Hepatocyte (in vitro differentiated cells): ENCODE measurements at regions not wholly inside any gene's neighbourhood (a gene's known extent, or its start where the extent isn't known, plus 50 kb on each side); places are given as distances from the start of the nearest gene placed in this dataset.

Experiments used
- DNase-seq: peaks from one replicate; pipeline ENCODE4 v3.0.0-alpha.2; 2016; ENCODE audit warnings: low spot score
- H2AFZ ChIP-seq: fragments of 200-600 bp; sonication (generic); 2 replicates; pipeline ENCODE4 v1.6.0; 2016; ENCODE audit warnings: antibody characterized with exemption, mild to moderate bottlenecking
- H3K27ac ChIP-seq: fragments of 200-600 bp; sonication (generic); 2 replicates; pipeline ENCODE4 v1.5.1; 2016; ENCODE audit warnings: mild to moderate bottlenecking
- H3K27me3 ChIP-seq: fragments of 200-600 bp; sonication (generic); 2 replicates; pipeline ENCODE4 v1.6.1; 2016
- H3K36me3 ChIP-seq: fragments of 200-600 bp; sonication (generic); replicated peaks from 2 replicates; pipeline ENCODE4 v1.5.1; 2016; ENCODE audit warnings: low read depth; ENCODE audit not compliant: insufficient read depth
- H3K4me1 ChIP-seq: fragments of 200-600 bp; sonication (generic); 2 replicates; pipeline ENCODE4 v1.5.1; 2016; ENCODE audit warnings: mild to moderate bottlenecking, moderate library complexity; ENCODE audit not compliant: insufficient read depth
- H3K4me2 ChIP-seq: fragments of 200-600 bp; sonication (generic); 2 replicates; pipeline ENCODE4 v1.6.0; 2016
- H3K4me3 ChIP-seq: fragments of 200-600 bp; sonication (generic); 2 replicates; pipeline ENCODE4 v1.5.1; 2016; ENCODE audit warnings: mild to moderate bottlenecking
- H3K79me2 ChIP-seq: fragments of 200-600 bp; sonication (generic); 2 replicates; pipeline ENCODE4 v1.6.0; 2017; ENCODE audit warnings: mild to moderate bottlenecking
- H3K9me2 ChIP-seq: fragments of 200-600 bp; sonication (generic); replicated peaks from 2 replicates; pipeline ENCODE4 v1.6.0; 2017; ENCODE audit warnings: mild to moderate bottlenecking; ENCODE audit not compliant: insufficient read depth
- H3K9me3 ChIP-seq: fragments of 200-600 bp; sonication (generic); 2 replicates; pipeline ENCODE4 v1.5.1; 2016; ENCODE audit warnings: low read depth, mild to moderate bottlenecking
- H4K20me1 ChIP-seq: fragments of 200-600 bp; sonication (generic); 2 replicates; pipeline ENCODE4 v1.6.0; 2016; ENCODE audit warnings: mild to moderate bottlenecking; ENCODE audit not compliant: insufficient read depth, poor library complexity, severe bottlenecking
- EZH2 ChIP-seq: fragments of 200-600 bp; sonication (generic); IDR thresholded peaks from 2 replicates; pipeline ENCODE4 v1.6.1; 2016; ENCODE audit warnings: antibody characterized with exemption, mild to moderate bottlenecking, borderline replicate concordance
- EZH2phosphoT487 ChIP-seq: fragments of 200-600 bp; sonication (generic); IDR thresholded peaks from one replicate; pipeline ENCODE4 v1.6.1; 2018; ENCODE audit warnings: antibody characterized with exemption, mild to moderate bottlenecking, low read depth, moderate library complexity; ENCODE audit not compliant: unreplicated experiment, severe bottlenecking
- WGBS: methylation state at CpG from one replicate; pipeline ENCODE4 v1.1.6; 2016; ENCODE audit warnings: low lambda C conversion rate; ENCODE audit errors: missing lambda C conversion rate; 5-methylcytosine and 5-hydroxymethylcytosine counted together
- TF ChIP-seq, protein P1 (sequence below): fragments of 200-600 bp; sonication (generic); IDR thresholded peaks from 2 replicates; pipeline ENCODE4 v1.5.1; 2016; ENCODE audit warnings: antibody characterized with exemption, mild to moderate bottlenecking; ENCODE audit not compliant: poor library complexity

DNA sequence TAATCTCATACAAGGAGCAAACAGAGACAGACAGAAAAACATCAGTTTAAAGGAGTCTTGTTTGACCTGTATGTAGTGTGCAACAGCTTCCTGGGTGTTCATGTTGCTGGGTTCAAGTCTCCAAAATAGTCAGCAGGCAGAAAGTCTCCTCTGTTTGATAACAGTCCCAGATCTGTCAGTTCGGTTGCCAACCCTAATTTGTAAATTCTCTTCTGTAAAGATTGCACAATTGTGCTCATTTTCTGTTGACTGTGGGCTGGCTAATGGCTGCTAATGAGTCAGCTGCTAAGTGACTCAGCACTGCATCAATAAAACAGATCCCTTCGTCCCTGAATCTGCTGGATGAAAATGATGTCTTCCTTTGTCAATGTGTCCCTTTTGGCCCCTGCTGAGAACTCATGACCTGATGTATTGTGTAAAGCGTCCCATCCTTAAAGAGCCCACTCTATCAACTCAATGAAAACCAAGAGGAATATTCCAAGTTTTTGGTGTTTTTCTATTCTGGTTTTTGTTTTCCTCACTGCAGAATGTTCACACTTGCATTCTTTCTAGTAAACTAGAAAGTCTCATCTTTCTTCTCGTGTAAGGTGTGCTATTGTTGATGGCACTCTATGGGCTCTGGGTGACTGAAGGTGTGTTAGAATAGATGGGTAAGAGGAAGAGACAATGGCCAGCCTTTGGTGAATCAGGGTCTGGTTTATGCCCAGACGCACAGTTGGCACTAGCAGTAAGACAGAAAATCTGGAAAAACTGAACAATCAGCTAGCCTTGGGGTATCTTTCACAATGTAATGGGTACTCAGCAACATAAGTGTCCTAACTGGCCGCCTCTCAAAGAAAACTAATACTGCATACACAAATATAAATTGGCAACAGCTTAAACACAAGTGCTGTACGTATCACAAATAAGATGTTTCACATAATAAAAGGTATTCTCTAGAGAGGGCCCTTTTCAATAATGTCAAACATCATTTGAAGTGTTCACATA is 75.1 kb upstream of the SIPA1L2 start:
- no peaks in the 10 kb centered on the region for H3K36me3 ChIP-seq
- no peaks in the 10 kb centered on the region for H4K20me1 ChIP-seq
- TF ChIP-seq EZH2 (no peak), EZH2phosphoT487 (no peak)
- TF ChIP-seq, protein P1, sequence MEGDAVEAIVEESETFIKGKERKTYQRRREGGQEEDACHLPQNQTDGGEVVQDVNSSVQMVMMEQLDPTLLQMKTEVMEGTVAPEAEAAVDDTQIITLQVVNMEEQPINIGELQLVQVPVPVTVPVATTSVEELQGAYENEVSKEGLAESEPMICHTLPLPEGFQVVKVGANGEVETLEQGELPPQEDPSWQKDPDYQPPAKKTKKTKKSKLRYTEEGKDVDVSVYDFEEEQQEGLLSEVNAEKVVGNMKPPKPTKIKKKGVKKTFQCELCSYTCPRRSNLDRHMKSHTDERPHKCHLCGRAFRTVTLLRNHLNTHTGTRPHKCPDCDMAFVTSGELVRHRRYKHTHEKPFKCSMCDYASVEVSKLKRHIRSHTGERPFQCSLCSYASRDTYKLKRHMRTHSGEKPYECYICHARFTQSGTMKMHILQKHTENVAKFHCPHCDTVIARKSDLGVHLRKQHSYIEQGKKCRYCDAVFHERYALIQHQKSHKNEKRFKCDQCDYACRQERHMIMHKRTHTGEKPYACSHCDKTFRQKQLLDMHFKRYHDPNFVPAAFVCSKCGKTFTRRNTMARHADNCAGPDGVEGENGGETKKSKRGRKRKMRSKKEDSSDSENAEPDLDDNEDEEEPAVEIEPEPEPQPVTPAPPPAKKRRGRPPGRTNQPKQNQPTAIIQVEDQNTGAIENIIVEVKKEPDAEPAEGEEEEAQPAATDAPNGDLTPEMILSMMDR = no peak
- peak; percentile 76 for DNase-seq
- WGBS = 58% methylated on average over 7 of the region's 7 CpGs
- H3K4me3 ChIP-seq = no peak overlapping the region
- no peaks in the 10 kb centered on the region for H3K79me2 ChIP-seq
- no peaks in the 10 kb centered on the region for H3K9me2 ChIP-seq
- H3K4me1 ChIP-seq = peaks cover 21% of the 10 kb centered on the region
- peak overlapping the region; percentile 92 for H3K27ac ChIP-seq
- peak overlapping the region; percentile 1 for H2AFZ ChIP-seq
- no peaks in the 10 kb centered on the region for H3K27me3 ChIP-seq
- H3K4me2 ChIP-seq = peak overlapping the region; percentile 7
- H3K9me3 ChIP-seq = no peaks in the 10 kb centered on the region

DNA sequence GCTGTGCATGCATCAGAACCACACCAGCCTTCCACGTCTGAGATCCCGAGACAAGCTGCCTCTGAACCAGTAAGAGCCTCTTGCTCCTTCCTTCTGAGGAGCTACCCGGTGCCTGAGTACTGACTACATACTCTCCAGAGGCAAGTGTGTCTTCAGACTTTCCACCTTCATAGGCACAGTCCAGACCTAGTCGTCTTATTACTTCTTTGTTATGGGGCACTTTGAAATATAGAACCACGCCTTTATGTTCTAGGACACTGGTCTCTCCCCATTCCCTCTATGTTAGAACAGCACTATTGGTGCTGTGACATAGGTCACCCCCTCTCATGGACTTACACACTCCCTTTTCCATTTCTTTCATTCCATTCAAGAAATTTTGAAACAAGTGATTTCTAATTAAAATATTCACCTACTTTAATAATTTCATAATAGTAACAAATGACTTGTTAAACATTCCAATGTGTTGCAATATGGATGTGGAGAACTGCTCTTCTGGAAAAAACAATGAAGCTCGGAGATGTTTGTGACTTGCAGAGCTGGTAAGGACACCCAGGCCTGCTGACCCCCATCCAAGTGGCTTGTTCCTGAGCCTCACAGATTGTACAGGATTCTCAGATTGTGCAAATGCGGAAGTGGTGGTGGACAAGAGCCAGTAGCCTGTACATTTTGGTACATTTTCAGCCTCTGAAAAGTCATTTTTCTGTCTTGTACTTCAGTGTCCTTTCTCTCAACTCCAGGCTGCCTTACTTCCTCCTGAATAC is 76.1 kb upstream of the SIPA1L2 start:
- Histone ChIP-seq H2AFZ (no peak overlapping the region), H3K27me3 (no peaks in the 10 kb centered on the region), H3K9me2 (no peaks in the 10 kb centered on the region), H3K36me3 (no peaks in the 10 kb centered on the region), H3K27ac (peak overlapping the region; percentile 85), H4K20me1 (no peaks in the 10 kb centered on the region), H3K79me2 (no peaks in the 10 kb centered on the region), H3K9me3 (no peaks in the 10 kb centered on the region), H3K4me1 (peaks cover 21% of the 10 kb centered on the region), H3K4me2 (no peak overlapping the region), H3K4me3 (no peak overlapping the region)
- TF ChIP-seq EZH2phosphoT487 (no peak), EZH2 (no peak)
- TF ChIP-seq, protein P1 = no peak
- WGBS = 85% methylated on average over 7 of the region's 7 CpGs
- DNase-seq = no peak

DNA sequence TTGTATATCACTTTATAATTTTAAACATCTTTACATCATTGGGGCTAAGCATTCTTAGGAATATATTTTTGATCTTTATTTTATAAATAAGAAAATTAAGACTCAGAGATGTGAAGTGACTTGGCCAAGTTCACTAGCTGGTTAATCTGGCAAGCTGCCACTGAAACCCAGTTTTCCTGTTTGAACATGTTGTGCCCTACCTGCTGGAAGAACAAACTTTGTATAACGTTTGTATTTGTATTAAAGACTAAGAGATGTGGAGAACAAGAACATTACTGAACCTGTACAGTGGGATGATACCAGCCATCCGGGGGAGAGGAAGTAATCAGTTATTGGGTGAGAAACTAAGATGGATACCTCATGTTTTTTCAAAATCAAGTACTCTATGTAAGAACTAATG is 77.2 kb upstream of the SIPA1L2 start:
- no peak overlapping the region for H2AFZ ChIP-seq
- no peak for DNase-seq
- no peaks in the 10 kb centered on the region for H3K27me3 ChIP-seq
- H3K79me2 ChIP-seq = no peaks in the 10 kb centered on the region
- no peaks in the 10 kb centered on the region for H3K9me3 ChIP-seq
- H3K4me3 ChIP-seq = no peak overlapping the region
- no peaks in the 10 kb centered on the region for H3K36me3 ChIP-seq
- H3K4me1 ChIP-seq = peaks cover 21% of the 10 kb centered on the region
- TF ChIP-seq, protein P1 = no peak
- TF ChIP-seq EZH2 = no peak
- TF ChIP-seq EZH2phosphoT487 = no peak
- H4K20me1 ChIP-seq = no peaks in the 10 kb centered on the region
- H3K9me2 ChIP-seq = no peaks in the 10 kb centered on the region
- no peak overlapping the region for H3K27ac ChIP-seq
- 72% methylated on average over 2 of the region's 2 CpGs for WGBS
- H3K4me2 ChIP-seq = no peak overlapping the region
